Osteoblast (primary cell): ENCODE measurements at regions not wholly inside any gene's neighbourhood (a gene's known extent, or its start where the extent isn't known, plus 50 kb on each side); places are given as distances from the start of the nearest gene placed in this dataset.

Source experiments
- DNase-seq: peaks from one replicate; pipeline ENCODE4 v3.0.0; 2011; ENCODE audit warnings: low spot score, mixed read lengths; ENCODE audit not compliant: insufficient read length; ENCODE audit errors: missing footprints
- H2AFZ ChIP-seq: 2 replicates; pipeline ENCODE4 v1.6.0; 2011; ENCODE audit warnings: mild to moderate bottlenecking, low read length
- H3K27ac ChIP-seq: 2 replicates; pipeline ENCODE4 v1.5.1; 2011; ENCODE audit warnings: mild to moderate bottlenecking, low read depth, low read length, moderate library complexity
- H3K27me3 ChIP-seq: 2 replicates; pipeline ENCODE4 v1.6.0; 2012; ENCODE audit warnings: mild to moderate bottlenecking, control low read depth, inconsistent platforms, low read length, moderate library complexity; ENCODE audit not compliant: insufficient read depth
- H3K36me3 ChIP-seq: 2 replicates; pipeline ENCODE4 v1.5.1; 2011; ENCODE audit warnings: mild to moderate bottlenecking, low read length, control low read depth, moderate library complexity; ENCODE audit not compliant: insufficient read depth
- H3K4me1 ChIP-seq: 2 replicates; pipeline ENCODE4 v1.5.1; 2011; ENCODE audit warnings: mild to moderate bottlenecking, low read length, control low read depth, moderate library complexity; ENCODE audit not compliant: insufficient read depth
- H3K4me2 ChIP-seq: 2 replicates; pipeline ENCODE4 v1.6.0; 2011; ENCODE audit warnings: mild to moderate bottlenecking, low read length; ENCODE audit not compliant: insufficient read depth
- H3K4me3 ChIP-seq: fragments of 200-600 bp; sonication (generic); 3 replicates; pipeline ENCODE4 v1.5.1; 2012; ENCODE audit warnings: mild to moderate bottlenecking, low read length, inconsistent platforms; ENCODE audit not compliant: insufficient read depth
- H3K79me2 ChIP-seq: 2 replicates; pipeline ENCODE4 v1.6.0; 2012; ENCODE audit warnings: mild to moderate bottlenecking, low read length, control low read depth, inconsistent platforms; ENCODE audit not compliant: insufficient read depth
- H3K9me3 ChIP-seq: 2 replicates; pipeline ENCODE4 v1.5.1; 2011; ENCODE audit warnings: low read depth, low read length, control low read depth
- H4K20me1 ChIP-seq: 2 replicates; pipeline ENCODE4 v1.6.0; 2012; ENCODE audit warnings: mild to moderate bottlenecking, low read length, control low read depth; ENCODE audit not compliant: insufficient read depth
- TF ChIP-seq, protein P1 (sequence below): IDR thresholded peaks from 2 replicates; pipeline ENCODE4 v1.5.1; 2011; ENCODE audit warnings: mild to moderate bottlenecking, low read depth, low read length, moderate library complexity; ENCODE audit errors: extremely low read depth

GRCh38 chr15:47505712-47506328, 211.5 kb upstream of the SEMA6D start:
- no peak for DNase-seq
- Histone ChIP-seq H3K9me3 (no peaks in the 10 kb centered on the region), H3K79me2 (no peaks in the 10 kb centered on the region), H3K4me3 (no peak overlapping the region), H3K36me3 (no peaks in the 10 kb centered on the region), H2AFZ (no peak overlapping the region), H4K20me1 (no peaks in the 10 kb centered on the region), H3K27me3 (no peaks in the 10 kb centered on the region), H3K4me2 (no peak overlapping the region), H3K4me1 (no peaks in the 10 kb centered on the region), H3K27ac (no peak overlapping the region)
- TF ChIP-seq, protein P1, sequence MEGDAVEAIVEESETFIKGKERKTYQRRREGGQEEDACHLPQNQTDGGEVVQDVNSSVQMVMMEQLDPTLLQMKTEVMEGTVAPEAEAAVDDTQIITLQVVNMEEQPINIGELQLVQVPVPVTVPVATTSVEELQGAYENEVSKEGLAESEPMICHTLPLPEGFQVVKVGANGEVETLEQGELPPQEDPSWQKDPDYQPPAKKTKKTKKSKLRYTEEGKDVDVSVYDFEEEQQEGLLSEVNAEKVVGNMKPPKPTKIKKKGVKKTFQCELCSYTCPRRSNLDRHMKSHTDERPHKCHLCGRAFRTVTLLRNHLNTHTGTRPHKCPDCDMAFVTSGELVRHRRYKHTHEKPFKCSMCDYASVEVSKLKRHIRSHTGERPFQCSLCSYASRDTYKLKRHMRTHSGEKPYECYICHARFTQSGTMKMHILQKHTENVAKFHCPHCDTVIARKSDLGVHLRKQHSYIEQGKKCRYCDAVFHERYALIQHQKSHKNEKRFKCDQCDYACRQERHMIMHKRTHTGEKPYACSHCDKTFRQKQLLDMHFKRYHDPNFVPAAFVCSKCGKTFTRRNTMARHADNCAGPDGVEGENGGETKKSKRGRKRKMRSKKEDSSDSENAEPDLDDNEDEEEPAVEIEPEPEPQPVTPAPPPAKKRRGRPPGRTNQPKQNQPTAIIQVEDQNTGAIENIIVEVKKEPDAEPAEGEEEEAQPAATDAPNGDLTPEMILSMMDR: no peak

GRCh38 chr15:47506329-47507100, 210.8 kb upstream of the SEMA6D start:
- H4K20me1 ChIP-seq: no peaks in the 10 kb centered on the region
- no peaks in the 10 kb centered on the region for H3K27me3 ChIP-seq
- no peaks in the 10 kb centered on the region for H3K4me1 ChIP-seq
- H3K27ac ChIP-seq: no peak overlapping the region
- no peak for DNase-seq
- no peak overlapping the region for H3K4me3 ChIP-seq
- H3K9me3 ChIP-seq: no peaks in the 10 kb centered on the region
- H3K79me2 ChIP-seq: no peaks in the 10 kb centered on the region
- TF ChIP-seq, protein P1: no peak
- H3K36me3 ChIP-seq: no peaks in the 10 kb centered on the region
- H2AFZ ChIP-seq: no peak overlapping the region
- no peak overlapping the region for H3K4me2 ChIP-seq

DNA sequence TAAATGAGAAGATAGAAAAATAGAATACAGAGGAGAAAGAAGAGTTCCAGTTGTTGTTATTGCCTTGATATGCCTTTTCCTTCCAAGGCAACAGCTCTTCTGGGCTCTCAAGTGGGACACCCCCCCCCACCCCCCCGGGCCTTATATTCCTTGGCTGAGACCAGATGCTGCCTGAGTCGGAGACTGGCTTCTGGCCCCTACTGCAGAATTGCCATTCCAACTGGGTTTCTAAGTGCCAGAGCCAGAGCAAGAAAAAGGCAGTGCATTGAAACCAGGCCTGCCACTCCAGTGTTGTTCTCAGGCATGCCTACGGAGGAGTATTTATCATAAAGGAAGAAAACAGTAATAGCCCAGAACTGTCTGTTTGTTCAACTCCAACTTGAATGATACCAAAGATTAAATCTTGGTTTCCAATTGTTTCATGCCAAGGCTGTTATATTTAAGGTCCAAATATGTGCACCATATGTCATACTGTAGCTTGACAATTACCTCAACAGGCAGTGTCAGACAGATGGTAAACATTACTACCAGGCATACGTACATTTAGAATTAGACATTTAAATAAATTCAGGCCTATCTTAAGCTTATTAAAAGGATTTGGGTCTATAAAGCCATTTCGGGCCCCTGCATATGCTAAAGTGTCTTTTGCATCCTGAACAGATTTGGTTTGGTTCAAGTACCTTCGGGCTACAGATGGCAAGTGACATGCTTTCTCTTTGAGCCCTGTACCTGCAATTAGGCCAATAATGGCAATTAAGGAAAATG, 209.9 kb upstream of the SEMA6D start:
- Histone ChIP-seq H3K79me2 (no peaks in the 10 kb centered on the region), H3K27ac (no peak overlapping the region)

More for the DNA sequence above, 209.9 kb upstream of the SEMA6D start:
- Histone ChIP-seq H3K4me3 (no peak overlapping the region), H3K27me3 (no peaks in the 10 kb centered on the region), H2AFZ (no peak overlapping the region), H3K36me3 (no peaks in the 10 kb centered on the region), H3K9me3 (no peaks in the 10 kb centered on the region), H3K4me2 (no peak overlapping the region), H4K20me1 (no peaks in the 10 kb centered on the region), H3K4me1 (no peaks in the 10 kb centered on the region)
- DNase-seq: no peak
- TF ChIP-seq, protein P1: no peak
